NCI-H2107 treated with DMSO at 0.1 percent for 48 hours (cell line): ENCODE measurements at regions not wholly inside any gene's neighbourhood (a gene's known extent, or its start where the extent isn't known, plus 50 kb on each side); places are given as distances from the start of the nearest gene placed in this dataset.
"Not testable (repeated sequence)": the region's sequence is repeated elsewhere in the genome, so short reads cannot be mapped to it uniquely, and the experiment has no call there.

ENCODE experiments used
- DNase-seq: peaks from one replicate; lab custom pipeline; 2025; ENCODE audit not compliant: unreplicated experiment; lab: John Stamatoyannopoulos, UW

DNA sequence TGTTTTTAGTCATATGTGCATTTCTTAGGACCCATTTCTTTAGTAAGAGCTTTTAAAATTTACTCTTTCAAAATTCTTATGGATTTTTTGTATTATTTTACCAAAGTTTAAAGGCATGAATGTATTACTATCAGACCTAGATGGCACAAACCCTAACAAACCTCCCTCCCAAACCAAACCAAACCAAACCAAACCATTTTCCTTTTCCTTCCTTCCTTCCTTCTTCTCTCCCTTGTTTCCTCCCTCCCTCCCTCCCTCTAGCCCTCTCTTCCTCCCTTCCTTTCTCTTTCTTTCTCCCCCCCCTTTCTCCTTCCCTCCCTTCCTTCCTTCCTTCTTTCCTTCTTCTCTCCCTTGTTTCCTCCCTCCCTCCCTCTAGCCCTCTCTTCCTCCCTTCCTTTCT is 1001.8 kb upstream of the CITED2 start:
- no peak for DNase-seq

DNA sequence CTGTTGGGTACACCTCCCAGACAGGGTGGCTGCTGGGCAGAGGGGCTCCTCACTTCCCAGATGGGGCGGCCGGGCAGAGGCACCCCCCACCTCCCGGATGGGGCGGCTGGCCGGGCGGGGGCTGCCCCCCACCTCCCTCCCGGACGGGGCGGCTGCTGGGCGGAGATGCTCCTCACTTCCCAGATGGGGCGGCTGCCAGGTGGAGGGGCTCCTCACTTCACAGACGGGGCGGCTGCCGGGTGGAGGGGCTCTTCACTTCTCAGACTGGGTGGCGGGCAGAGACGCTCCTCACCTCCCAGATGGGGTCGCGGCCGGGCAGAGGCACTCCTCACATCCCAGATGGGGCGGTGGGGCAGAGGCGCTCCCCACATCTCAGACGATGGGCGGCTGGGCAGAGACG is 999.3 kb upstream of the CITED2 start:
- DNase-seq: not testable (repeated sequence)

DNA sequence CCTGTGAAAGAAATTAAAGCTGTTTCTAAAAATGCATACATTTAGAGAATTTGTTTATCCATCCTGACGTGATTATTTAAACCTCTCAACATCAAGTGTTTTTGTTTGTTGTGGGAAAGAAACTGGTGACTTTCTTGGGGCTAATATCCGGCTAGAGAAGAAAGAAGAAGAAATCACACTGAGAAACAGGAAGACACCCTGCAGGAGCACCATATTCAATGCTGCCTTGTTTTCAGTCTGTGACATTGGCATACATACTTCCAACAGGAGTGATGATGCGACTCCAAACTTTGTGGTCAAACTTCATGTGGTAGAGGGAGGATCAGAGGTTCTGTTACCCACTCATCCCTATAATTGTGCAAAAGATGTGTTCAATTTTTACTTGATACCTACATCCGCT is 997.6 kb upstream of the CITED2 start:
- no peak for DNase-seq

DNA sequence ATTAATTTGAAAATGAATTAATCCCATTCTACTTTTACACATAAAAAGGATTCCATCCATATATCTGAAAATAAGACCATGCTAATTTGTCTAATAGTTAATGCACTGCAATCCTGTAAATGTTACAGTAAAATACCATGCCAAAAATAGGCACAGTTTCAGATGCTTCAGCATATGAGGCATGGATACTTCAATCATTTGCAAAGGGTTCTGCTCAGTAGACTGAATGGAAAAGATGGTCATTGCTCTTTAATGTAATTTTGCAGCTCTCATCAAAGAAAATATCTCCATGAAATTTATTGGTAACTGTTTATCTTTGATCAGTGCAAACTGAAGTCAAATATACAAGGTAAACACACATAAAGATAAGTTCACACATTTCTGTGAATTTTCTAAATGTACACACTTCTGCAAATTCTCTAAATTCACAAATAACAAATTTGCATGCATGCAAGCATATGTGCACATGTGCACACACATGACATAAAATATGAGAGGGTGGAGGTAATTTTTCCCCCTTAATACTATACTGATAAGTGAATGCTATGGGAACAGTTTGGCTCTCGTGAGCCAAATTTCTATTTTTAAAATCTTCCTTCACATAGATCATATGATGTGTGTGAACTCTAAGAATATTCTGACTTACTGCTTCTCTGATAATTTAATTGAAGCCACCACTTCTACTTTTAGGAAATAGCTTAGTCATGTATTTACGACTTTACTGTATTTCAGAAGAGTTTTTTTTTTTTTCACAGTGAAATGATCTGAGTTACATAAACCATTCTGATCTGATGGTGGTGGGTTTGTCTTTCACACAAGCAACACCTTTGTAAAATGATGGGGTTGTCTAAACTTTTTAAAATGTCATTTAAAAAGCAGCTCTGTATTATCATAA is 996.8 kb upstream of the CITED2 start:
- DNase-seq: no peak

DNA sequence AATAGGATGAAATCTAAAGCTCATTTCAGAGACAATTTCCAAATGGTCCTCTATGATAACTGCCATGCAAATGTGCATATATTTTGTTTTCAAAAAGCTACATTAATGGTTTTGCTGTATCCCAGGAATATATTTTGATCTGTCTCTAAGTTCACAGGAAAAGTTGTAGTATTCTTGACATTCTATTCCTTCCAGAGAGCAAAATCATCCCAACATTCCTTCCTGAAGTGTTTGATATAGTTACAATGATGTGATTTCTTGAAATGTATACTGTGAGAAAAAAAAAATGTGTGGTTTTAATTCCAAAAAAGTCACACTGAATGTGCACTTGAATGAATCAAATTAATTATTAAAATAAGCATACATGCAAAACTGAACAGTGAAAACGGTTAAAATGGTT is 996.0 kb upstream of the CITED2 start:
- no peak for DNase-seq

DNA sequence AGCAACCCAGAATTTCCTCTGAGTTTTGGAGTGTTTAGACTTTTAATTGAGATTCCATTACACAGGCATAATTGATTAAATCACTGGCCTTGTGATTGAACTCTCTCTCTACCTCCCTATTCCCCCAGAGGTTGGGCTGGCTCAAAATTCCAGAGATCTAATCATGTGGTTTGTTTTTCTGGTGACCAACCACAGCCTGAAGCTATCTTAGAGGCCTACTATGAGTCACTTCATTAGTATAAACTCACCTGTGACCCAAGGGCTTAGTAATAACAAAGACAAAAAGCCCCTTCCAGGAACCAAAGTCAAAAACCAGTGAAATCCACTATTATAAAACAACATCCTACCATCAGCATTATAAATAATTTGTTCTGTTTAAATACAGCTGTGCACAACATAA is 992.5 kb upstream of the CITED2 start:
- DNase-seq: no peak

DNA sequence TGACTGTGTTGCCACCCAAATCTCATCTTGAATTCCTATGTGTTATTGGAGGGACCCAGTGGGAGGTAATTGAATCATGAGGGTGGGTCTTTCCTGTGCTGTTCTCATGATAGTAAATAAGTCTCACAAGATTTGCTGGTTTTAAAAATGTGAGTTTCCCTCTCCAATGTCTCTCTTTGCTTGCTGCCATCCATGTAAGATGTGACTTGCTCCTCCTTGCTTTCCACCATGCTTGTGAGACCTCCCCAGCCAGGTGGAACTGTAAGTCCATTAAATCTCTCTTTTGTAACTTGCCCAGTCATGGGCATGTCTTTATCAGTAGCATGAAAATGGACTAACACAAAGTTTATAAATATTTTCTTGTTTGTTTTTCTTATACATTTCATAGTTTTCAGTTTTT is 990.5 kb upstream of the CITED2 start:
- DNase-seq: no peak

DNA sequence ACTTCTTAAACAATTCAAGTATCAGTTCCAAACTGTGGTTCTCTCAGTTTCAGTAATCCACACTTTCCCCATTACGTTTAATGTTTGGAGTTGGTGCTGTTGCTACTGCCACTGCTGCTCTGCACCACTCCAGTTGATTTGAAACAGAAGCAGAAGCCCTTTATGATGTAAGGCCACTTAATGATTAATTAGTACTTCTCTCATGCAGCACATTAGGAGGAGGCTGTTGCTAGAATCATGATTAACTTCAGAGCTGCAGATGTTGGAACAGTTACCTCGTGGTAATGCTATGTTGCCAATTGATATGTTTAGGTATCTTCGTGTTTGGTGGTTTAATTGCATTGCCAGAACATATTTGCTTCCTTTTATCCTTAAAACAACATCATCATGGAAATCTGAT is 986.2 kb upstream of the CITED2 start:
- DNase-seq: no peak

DNA sequence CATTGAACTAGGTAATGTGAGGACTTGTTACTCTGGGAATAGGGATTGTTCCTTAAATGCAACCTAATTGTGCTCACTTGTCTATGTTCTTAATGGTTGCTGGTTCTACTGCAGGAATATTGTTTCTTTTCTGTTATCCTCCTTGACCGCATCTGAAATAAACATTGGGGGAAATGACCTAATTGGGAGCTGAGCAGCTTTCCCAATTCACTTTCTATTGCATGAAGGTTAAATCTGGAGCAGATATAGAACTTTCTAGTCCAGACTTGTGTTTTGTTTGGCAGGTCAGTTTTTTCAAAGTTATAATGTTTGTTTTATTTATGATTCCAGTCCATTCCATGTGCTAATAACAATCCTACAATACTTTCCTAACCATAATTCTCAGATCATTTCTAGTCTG is 981.0 kb upstream of the CITED2 start:
- DNase-seq: no peak

DNA sequence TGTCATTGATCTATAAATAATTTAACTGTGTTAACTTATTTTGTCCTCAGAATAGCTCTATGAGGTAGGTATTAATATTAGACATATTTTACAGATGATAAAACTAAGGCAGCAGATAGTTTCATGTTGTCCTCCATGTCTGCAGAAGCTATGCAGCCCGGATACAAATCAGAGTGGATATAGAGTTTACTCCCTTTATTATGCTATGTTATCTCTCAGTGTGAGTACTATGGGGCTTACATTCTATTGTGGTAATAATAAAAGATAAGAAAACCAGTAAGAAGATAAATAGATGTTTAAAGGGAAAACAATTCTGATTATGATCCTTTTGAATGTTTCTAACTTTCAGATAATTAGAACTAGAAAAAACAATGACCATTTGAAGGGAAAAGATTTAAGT is 979.8 kb upstream of the CITED2 start:
- DNase-seq: no peak

DNA sequence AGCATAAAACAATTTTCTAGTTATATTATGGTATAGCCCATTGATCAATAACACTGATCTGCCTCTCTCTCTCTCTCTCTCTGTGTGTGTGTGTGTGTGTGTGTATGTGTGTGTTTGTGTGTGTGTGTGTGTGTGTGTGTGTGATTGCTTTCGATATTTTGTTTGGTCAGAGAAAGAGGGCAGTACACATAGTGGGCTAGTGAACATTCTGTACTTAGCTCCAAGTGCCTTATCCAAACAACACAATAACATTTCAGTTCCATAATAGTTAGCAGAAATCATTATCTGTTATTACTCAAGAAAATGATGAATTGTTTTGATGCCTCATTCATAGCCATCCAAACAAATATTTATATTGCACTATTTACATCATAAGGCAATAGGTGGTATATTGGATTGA is 979.1 kb upstream of the CITED2 start:
- DNase-seq: no peak

DNA sequence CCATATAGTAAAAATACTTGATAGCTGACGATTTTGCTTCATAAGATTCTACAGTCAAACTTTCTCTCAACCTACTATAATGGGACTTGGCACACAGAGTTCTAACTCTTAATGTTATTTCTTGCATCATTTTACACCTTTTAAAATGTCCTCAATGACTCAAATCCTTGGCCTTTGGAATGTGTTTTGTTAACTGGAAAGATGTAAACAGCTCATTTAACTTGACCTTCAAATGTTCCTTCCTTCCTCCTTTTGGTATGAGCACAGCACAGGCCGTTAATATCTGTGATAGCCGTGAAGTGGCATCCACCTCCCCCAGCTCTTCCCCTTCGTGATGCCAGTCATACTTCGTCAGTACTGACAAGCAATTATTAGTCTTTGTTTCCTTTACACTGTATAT is 972.0 kb upstream of the CITED2 start:
- DNase-seq: no peak

DNA sequence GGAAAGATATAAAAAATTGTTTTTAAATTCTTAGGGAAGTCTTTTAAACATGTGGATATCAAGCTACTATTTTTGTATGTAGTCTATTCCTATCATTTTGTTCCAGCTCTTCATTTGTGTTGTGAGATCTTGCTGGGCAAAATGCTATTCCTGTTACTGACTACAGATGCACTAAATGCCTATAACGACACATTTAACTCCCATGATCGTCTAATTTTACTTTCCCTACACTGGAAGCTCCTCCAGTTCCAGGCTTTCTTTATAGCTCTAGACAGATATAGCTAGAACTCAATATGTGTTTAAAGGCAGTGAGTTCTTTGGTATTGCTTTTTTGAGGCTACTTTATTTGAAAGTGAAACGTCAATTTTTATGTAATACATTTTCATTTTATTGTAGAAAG is 971.5 kb upstream of the CITED2 start:
- DNase-seq: no peak

DNA sequence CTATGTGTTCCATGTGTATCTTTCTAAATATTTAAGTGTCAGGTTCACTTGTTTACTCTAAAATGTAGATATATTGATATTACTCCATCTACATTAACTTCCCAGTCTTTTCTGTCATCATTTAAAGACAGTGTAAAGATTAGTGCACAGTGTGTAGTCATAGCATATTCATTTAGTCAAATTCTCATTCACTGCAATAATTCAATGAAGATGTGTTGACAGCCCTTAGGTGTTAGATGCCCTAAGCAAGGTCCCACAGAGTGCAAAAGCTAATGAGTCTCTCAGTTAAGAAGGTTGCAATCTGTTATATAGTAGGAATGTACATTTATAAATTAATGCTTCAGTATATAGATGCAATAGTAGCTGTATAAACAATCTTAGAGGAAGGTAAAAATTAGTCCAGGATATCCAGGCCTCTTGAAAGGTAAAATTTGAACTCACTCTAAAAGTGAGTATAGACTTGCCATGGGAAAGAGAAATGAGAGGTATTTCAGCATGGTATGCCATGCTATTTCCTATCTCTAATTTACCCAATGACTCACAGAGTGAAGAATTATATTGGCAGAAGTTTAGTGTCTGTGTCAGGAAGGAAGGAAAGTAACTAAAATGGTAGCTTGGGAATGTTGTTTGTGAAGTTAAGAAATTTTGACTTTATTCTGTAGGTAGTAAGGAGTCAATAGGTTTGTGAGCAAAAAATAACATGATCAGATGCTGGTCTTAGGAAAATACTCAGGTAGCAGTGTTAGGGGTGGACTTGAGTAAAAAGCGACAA is 969.9 kb upstream of the CITED2 start:
- no peak for DNase-seq

DNA sequence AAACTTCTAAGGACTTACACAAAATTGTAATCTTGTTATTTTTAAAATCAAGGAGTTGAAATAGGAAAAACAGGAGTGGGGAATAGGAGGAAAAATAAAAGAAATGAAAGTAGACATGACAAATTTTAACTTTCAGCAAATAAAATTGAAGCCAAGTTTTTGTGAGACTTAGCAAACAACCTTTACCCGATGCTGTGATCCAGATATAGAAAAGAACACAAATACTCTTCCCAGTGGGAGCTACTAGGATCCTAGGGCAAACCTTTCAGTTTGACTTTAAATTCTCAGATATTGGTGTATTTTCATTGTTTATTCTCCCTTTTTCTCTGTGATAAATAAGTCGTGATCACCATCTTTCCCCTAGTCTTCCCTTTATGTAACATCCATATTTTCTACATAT is 968.7 kb upstream of the CITED2 start:
- DNase-seq: no peak

DNA sequence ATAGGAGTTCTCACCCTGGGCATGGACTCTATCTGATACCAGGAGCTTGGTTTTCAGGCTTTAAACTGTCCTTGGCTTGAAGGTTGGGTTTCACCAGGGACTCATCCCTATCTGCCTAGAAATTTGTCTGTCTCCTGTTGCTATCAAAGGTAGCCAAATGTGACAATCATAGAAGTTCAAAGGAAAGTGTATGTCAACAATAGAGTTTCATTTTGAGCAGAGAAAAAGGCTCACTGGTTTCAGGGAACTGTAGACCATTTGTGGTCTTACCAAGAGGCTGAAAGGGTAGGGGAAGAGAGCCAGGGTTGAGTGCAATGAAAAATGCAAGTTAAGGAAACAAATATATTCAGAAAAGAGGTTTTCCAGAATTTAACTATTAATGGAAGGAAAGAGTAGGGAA is 966.8 kb upstream of the CITED2 start:
- no peak for DNase-seq

DNA sequence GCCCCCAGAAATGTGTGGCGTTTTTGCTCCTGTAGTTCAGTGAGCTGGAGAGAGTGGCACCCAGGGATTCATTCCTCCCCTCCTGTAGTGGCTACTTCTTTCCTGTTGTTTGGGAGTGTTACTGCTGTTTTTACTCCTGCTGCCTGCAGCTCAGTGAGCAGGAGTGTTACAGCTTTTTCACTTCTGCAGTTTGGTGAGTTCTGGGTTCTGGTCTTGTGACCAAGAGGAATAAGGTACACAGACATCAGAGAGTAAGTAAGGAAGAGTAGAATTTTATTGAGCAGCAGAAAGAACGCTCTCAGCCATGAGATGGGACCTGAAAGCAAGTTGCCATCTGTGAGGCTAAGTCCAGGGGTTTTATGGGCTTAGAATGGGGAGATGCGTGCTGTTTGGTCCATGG is 966.3 kb upstream of the CITED2 start:
- no peak for DNase-seq

DNA sequence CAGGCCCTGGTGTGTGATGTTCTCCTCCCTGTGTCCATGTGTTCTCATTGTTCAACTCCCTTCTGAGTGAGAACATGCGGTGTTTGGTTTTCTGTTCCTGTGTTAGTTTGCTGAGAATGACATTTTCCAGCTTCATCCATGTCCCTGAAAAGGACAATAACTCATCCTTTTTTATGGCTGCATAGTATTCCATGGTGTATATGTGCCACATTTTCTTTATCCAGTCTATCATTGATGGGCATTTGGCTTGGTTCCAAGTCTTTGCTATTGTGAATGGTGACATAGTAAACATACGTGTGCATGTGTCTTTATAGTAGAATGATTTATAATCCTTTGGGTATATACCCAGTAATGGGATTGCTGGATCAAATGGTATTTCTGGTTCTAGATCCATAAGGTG is 964.6 kb upstream of the CITED2 start:
- DNase-seq: not testable (repeated sequence)

DNA sequence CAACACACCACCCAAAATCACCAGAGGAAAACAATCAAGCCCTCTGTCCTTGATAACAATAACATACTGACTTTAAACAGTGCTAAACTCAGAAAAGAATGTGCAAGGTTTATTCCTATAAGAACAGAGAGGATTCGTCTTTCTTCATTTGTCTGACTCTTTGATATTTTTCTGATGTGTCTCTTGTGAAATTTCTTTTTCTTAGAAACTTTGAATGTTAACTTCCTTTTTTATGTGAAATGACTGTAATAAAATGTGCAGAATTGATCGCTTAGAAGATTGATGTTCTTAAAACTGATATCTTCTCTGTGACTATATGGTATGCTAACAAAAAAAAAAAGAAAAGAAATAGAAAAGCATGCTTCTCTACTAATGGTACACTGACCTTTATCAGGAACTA is 947.4 kb upstream of the CITED2 start:
- DNase-seq: no peak

DNA sequence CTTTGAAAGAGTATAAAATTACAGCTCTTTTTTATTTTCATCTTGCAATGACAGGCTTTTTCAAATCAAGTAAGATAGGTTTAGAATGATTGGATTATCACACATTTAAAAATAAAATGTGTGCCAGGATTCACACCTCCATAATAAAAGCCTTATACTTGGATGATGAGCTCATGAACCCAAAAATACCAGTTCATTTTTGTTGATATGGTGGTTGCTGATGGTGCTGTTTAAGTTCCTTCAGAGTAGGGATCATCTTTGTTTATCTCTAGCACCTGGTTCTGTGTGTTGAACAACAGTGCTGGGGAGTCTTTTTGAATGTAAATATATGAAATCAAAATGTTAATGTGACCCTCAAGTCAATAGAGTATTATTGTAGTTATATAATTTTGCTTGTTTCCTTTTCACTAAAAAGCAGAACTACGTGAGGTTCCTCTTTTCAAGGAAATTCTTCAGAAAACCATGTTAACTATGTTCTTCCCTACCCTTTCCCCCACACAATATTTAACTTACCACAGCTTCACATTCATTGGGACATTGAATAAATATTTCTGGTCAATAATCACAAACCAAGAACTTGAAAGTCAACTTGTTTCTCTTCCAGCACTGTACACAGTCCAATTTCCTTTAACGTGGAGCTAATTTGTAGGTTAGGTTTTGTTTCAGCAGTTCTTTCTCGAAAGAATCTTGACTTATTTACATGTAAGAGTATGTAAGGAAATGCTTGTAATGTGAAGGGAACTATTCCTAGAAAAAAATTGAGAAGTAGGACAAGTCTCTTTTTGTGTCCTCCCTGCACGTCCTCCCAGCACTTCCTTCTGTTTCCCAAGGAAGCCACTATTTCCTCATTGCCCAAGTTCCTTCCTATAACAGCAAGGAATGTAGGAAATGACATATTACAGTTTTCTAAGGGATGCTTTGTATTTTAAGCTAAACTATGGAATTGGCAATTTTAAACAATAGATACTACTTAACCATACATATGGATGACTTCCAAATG is 945.9 kb upstream of the CITED2 start:
- no peak for DNase-seq

DNA sequence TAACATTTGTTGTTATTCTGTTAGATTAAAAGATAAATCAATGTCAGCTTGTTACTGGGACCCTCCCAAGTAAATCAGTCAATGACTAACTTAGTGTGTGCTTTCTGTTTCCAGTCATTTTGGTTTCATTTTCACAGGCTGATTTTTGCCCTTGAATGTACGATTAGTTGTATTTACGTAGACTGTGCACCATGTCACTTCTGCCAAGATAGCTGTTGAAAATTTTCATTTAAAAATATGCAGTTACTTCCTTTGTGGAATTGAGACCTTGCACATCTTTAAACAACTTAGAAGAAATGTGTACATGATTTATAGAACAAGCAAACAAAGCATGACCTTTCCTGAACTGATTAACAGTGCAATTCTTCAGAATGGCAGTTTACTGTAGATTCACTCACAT is 944.8 kb upstream of the CITED2 start:
- no peak for DNase-seq
